ENCODE measurements at regions not wholly inside any gene's neighbourhood (a gene's known extent, or its start where the extent isn't known, plus 50 kb on each side); places are given as distances from the start of the nearest gene placed in this dataset.

GRCh38 chr18:30582078-30582477 lies 460.5 kb downstream of the DSC3 start:
- Histone ChIP-seq H3K4me2 (ENCODE audit: low read depth, low read length) (no peak overlapping the region), H3K9me3 (ENCODE audit: low read length) (no peaks in the 10 kb centered on the region), H4K20me1 (ENCODE audit: insufficient read depth, low read length) (no peaks in the 10 kb centered on the region), H3K79me2 (ENCODE audit: insufficient read depth, low read length) (no peaks in the 10 kb centered on the region), H3K9ac (ENCODE audit: insufficient read depth, low read depth, low read length) (no peak overlapping the region), H3K36me3 (replicated peaks in 1 of 2; ENCODE audit: control insufficient read depth in 1 of 2, insufficient read depth in 2 of 2, low read length in 2 of 2) (no peaks in the 10 kb centered on the region), H2AFZ (ENCODE audit: low read length) (no peak overlapping the region), H3K4me1 (ENCODE audit: insufficient read depth, low read length) (no peaks in the 10 kb centered on the region), H3K27ac (ENCODE audit: extremely low read length, insufficient read depth, low read length) (no peak overlapping the region), H3K27me3 (ENCODE audit: control insufficient read depth in 1 of 2, insufficient read depth in 2 of 2, low read length in 2 of 2) (no peaks in the 10 kb centered on the region), H3K4me3 (replicated peaks in 1 of 3; ENCODE audit: insufficient read depth in 1 of 3, low read depth in 2 of 3, low read length in 3 of 3) (no peak overlapping the region)
- POLR2A ChIA-PET, result no interaction called here
- BruUV-seq (replicated peaks), result no TSS peak
- intact Hi-C loops (cut with micrococcal nuclease; ENCODE audit: unreplicated experiment) (no loop called here), in situ Hi-C loops (cut with HindIII; ENCODE audit: extremely low pct_ligation_motif_present, low pct_unique_long_range_greater_than_20kb) (no loop called here)
- ATAC-seq (no peak), DNase-seq (ENCODE audit: low spot score) (no peak), FAIRE-seq (no peak)
- 2% methylated on average over 3 of the region's 3 CpGs for WGBS (ENCODE audit: low lambda C conversion rate)
- CTCF ChIA-PET (ENCODE audit: low intra/inter-chr PET ratio, low total read pairs), result no interaction called here
- TF ChIP-seq MAFF (IDR thresholded peaks at IDR 0.05; ENCODE audit: low read depth, low read length) (no peak), NR2F2 (IDR thresholded peaks at IDR 0.05; ENCODE audit: borderline replicate concordance, low read depth) (no peak), FOXC1 (CRISPR knock-in tag; IDR thresholded peaks at IDR 0.05; ENCODE audit: borderline replicate concordance) (no peak), IRF1 (CRISPR knock-in tag; IDR thresholded peaks at IDR 0.05; ENCODE audit: low read depth) (no peak), AKNA (CRISPR knock-in tag; IDR thresholded peaks at IDR 0.05; ENCODE audit: borderline replicate concordance) (no peak), HOXD1 (CRISPR knock-in tag; IDR thresholded peaks at IDR 0.05) (no peak), KLF12 (CRISPR knock-in tag; IDR thresholded peaks at IDR 0.05; ENCODE audit: borderline replicate concordance) (no peak), ZFP41 (CRISPR knock-in tag; IDR thresholded peaks at IDR 0.05; ENCODE audit: borderline replicate concordance) (no peak), ZFP36L1 (CRISPR knock-in tag; IDR thresholded peaks at IDR 0.05) (no peak), ZFP37 (CRISPR knock-in tag; IDR thresholded peaks at IDR 0.05; ENCODE audit: borderline replicate concordance) (no peak), ZNF629 (CRISPR knock-in tag; conservative IDR thresholded peaks at IDR 0.05) (no peak)
